Embryonic facial prominence (tissue), 1 donor: ENCODE measurements at regions not wholly inside any gene's neighbourhood (a gene's known extent, or its start where the extent isn't known, plus 50 kb on each side); places are given as distances from the start of the nearest gene placed in this dataset.

ENCODE experiments used
- DNase-seq: peaks from one replicate; pipeline ENCODE4 v3.0.0-alpha.2; 2016; ENCODE audit errors: extremely low spot score

- DNase-seq = no peak
Measured at GRCh38 chr3:109903100-109903499, 565.8 kb upstream of the DPPA4 start.

- no peak for DNase-seq
Measured at GRCh38 chr3:109910772-109911171, 573.4 kb upstream of the DPPA4 start.

- DNase-seq = no peak
Measured at GRCh38 chr3:109918740-109919139, 581.4 kb upstream of the DPPA4 start.

GRCh38 chr3:109920749-109921148, 583.4 kb upstream of the DPPA4 start:
- DNase-seq = no peak

- DNase-seq = no peak
Measured at GRCh38 chr3:109921509-109921908, 584.2 kb upstream of the DPPA4 start.

GRCh38 chr3:109922856-109923255, 585.5 kb upstream of the DPPA4 start:
- no peak for DNase-seq

GRCh38 chr3:109923431-109923830, 586.1 kb upstream of the DPPA4 start:
- DNase-seq = no peak

- DNase-seq = no peak
Measured at GRCh38 chr3:109924196-109924595, 586.9 kb upstream of the DPPA4 start.

GRCh38 chr3:109926376-109926775, 589.0 kb upstream of the DPPA4 start:
- DNase-seq = no peak

- no peak for DNase-seq
Measured at GRCh38 chr3:109927161-109927560, 589.8 kb upstream of the DPPA4 start.

GRCh38 chr3:109927726-109928125, 590.4 kb upstream of the DPPA4 start:
- no peak for DNase-seq

- no peak for DNase-seq
Measured at GRCh38 chr3:109930582-109930981, 593.2 kb upstream of the DPPA4 start.

GRCh38 chr3:109933576-109933975, 596.2 kb upstream of the DPPA4 start:
- no peak for DNase-seq

GRCh38 chr3:109939817-109940216, 602.5 kb upstream of the DPPA4 start:
- no peak for DNase-seq

GRCh38 chr3:109943181-109943580, 605.8 kb upstream of the DPPA4 start:
- no peak for DNase-seq

- no peak for DNase-seq
Measured at GRCh38 chr3:109944836-109945235, 607.5 kb upstream of the DPPA4 start.

GRCh38 chr3:109952924-109953323, 615.6 kb upstream of the DPPA4 start:
- no peak for DNase-seq

- DNase-seq = no peak
Measured at GRCh38 chr3:109963831-109964230, 626.5 kb upstream of the DPPA4 start.

GRCh38 chr3:109973733-109974132, 636.4 kb upstream of the DPPA4 start:
- no peak for DNase-seq

- DNase-seq = no peak
Measured at GRCh38 chr3:109977897-109978296, 640.6 kb upstream of the DPPA4 start.

- no peak for DNase-seq
Measured at GRCh38 chr3:109982201-109982600, 644.9 kb upstream of the DPPA4 start.

- DNase-seq = no peak
Measured at GRCh38 chr3:109984976-109985375, 647.6 kb upstream of the DPPA4 start.

- no peak for DNase-seq
Measured at GRCh38 chr3:109985943-109986555, 648.7 kb upstream of the DPPA4 start.

- no peak for DNase-seq
Measured at GRCh38 chr3:109994853-109995252, 657.5 kb upstream of the DPPA4 start.
